Mesendoderm (in vitro differentiated cells): ENCODE measurements at regions not wholly inside any gene's neighbourhood (a gene's known extent, or its start where the extent isn't known, plus 50 kb on each side); places are given as distances from the start of the nearest gene placed in this dataset.

Experiments used
- DNase-seq: peaks from one replicate; pipeline ENCODE4 v3.0.0; 2013
- H2AK5ac ChIP-seq: 2 replicates; pipeline ENCODE4 v1.6.1; 2013; ENCODE audit warnings: low read length, inconsistent platforms
- H2BK120ac ChIP-seq: 2 replicates; pipeline ENCODE4 v1.6.1; 2013; ENCODE audit warnings: low read depth, mild to moderate bottlenecking, low read length, moderate library complexity, mixed read lengths
- H2BK15ac ChIP-seq: replicated peaks from 2 replicates; pipeline ENCODE4 v1.6.1; 2013; ENCODE audit warnings: low read depth, mild to moderate bottlenecking, moderate library complexity
- H2BK5ac ChIP-seq: 2 replicates; pipeline ENCODE4 v1.6.1; 2013; ENCODE audit warnings: low read length, inconsistent platforms
- H3K18ac ChIP-seq: 2 replicates; pipeline ENCODE4 v1.6.1; 2013; ENCODE audit warnings: mild to moderate bottlenecking, low read length, mixed read lengths
- H3K23ac ChIP-seq: one replicate; pipeline ENCODE4 v1.6.1; 2013; ENCODE audit warnings: low read length
- H3K27ac ChIP-seq: 2 replicates; pipeline ENCODE4 v1.5.1; 2013; ENCODE audit warnings: low read depth, mild to moderate bottlenecking, inconsistent platforms, low read length, moderate library complexity
- H3K27me3 ChIP-seq: 2 replicates; pipeline ENCODE4 v1.6.1; 2013; ENCODE audit warnings: low read length, control low read depth, mild to moderate bottlenecking, inconsistent platforms; ENCODE audit not compliant: insufficient read depth, poor library complexity
- H3K36me3 ChIP-seq: 2 replicates; pipeline ENCODE4 v1.6.1; 2013; ENCODE audit warnings: low read length, inconsistent platforms; ENCODE audit not compliant: control insufficient read depth, insufficient read depth
- H3K4ac ChIP-seq: one replicate; pipeline ENCODE4 v1.6.1; 2013; ENCODE audit warnings: low read depth, mild to moderate bottlenecking, low read length, moderate library complexity
- H3K4me1 ChIP-seq: 2 replicates; pipeline ENCODE4 v1.6.1; 2013; ENCODE audit warnings: low read depth, low read length, inconsistent platforms; ENCODE audit not compliant: control insufficient read depth
- H3K4me2 ChIP-seq: 2 replicates; pipeline ENCODE4 v1.6.1; 2013; ENCODE audit warnings: low read length
- H3K4me3 ChIP-seq: 2 replicates; pipeline ENCODE4 v1.5.1; 2013; ENCODE audit warnings: mild to moderate bottlenecking, low read length
- H3K56ac ChIP-seq: one replicate; pipeline ENCODE4 v1.6.1; 2013; ENCODE audit warnings: low read length
- H3K79me1 ChIP-seq: 2 replicates; pipeline ENCODE4 v1.6.1; 2013; ENCODE audit warnings: low read length, inconsistent platforms
- H3K79me2 ChIP-seq: 2 replicates; pipeline ENCODE4 v1.6.1; 2013; ENCODE audit warnings: mild to moderate bottlenecking, low read length; ENCODE audit not compliant: control insufficient read depth, insufficient read depth
- H3K9ac ChIP-seq: 2 replicates; pipeline ENCODE4 v1.6.1; 2013; ENCODE audit warnings: low read length, inconsistent platforms
- H4K5ac ChIP-seq: one replicate; pipeline ENCODE4 v1.6.1; 2013; ENCODE audit warnings: low read length
- H4K8ac ChIP-seq: one replicate; pipeline ENCODE4 v1.6.1; 2013; ENCODE audit warnings: low read depth, mild to moderate bottlenecking, control low read depth, low read length, moderate library complexity
- WGBS: extraction: QIAGEN DNeasy Blood & Tissue Kit; methylation state at CpG from one replicate; pipeline ENCODE4 v1.1.7; 2013; ENCODE audit warnings: low lambda C conversion rate, missing lambda C conversion rate; ENCODE audit not compliant: insufficient coverage; ENCODE audit errors: extremely low coverage; 5-methylcytosine and 5-hydroxymethylcytosine counted together

DNA sequence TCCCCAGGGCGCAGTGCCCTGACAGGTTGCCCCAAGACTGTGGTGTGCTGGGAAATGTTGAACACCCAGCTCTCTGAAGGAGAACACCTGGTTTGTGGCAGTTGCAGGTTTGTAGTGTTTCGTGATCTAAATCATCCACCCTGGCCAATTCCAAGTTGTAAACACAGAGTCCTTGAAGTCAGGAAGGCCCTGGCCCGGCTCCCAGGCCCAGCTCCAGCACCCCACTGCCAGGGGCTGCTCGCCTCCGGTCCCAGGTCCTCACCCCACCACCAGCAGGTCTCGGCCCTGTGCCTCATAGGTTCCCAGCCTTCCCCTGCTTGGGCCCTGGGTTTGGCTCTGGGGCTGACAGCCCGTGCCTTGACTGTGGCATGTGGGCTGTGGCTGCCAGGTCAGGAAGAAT, 121.4 kb upstream of the MLN start:
- Histone ChIP-seq H2BK15ac (no peak overlapping the region), H3K27me3 (no peaks in the 10 kb centered on the region), H3K27ac (no peak overlapping the region), H3K79me1 (no peaks in the 10 kb centered on the region), H3K9ac (no peak overlapping the region), H3K18ac (no peak overlapping the region), H3K4me1 (no peaks in the 10 kb centered on the region), H2AK5ac (no peak overlapping the region), H2BK120ac (no peak overlapping the region), H3K56ac (no peak overlapping the region), H3K79me2 (no peaks in the 10 kb centered on the region), H3K4me2 (no peak overlapping the region), H3K23ac (no peak overlapping the region), H4K5ac (no peak overlapping the region), H3K4ac (no peak overlapping the region), H3K36me3 (no peaks in the 10 kb centered on the region), H3K4me3 (no peak overlapping the region), H2BK5ac (no peak overlapping the region), H4K8ac (no peak overlapping the region)
- no peak for DNase-seq
- WGBS = no CpG with 5 or more reads among the region's 7 CpGs

GRCh38 chr6:33924681-33925080, 120.9 kb upstream of the MLN start:
- no peak for DNase-seq
- H3K23ac ChIP-seq = no peak overlapping the region
- H3K36me3 ChIP-seq = no peaks in the 10 kb centered on the region
- no peak overlapping the region for H2BK5ac ChIP-seq
- H4K8ac ChIP-seq = no peak overlapping the region
- H3K27me3 ChIP-seq = no peaks in the 10 kb centered on the region
- no peak overlapping the region for H3K9ac ChIP-seq
- H3K4me2 ChIP-seq = no peak overlapping the region
- no peak overlapping the region for H3K4me3 ChIP-seq
- H3K4me1 ChIP-seq = no peaks in the 10 kb centered on the region
- H3K79me1 ChIP-seq = no peaks in the 10 kb centered on the region
- H2AK5ac ChIP-seq = no peak overlapping the region
- H2BK120ac ChIP-seq = no peak overlapping the region
- H2BK15ac ChIP-seq = no peak overlapping the region
- H3K4ac ChIP-seq = no peak overlapping the region
- no CpG with 5 or more reads among the region's 4 CpGs for WGBS
- no peak overlapping the region for H3K56ac ChIP-seq
- H4K5ac ChIP-seq = no peak overlapping the region
- H3K18ac ChIP-seq = no peak overlapping the region
- H3K79me2 ChIP-seq = no peaks in the 10 kb centered on the region
- no peak overlapping the region for H3K27ac ChIP-seq

- H2BK15ac ChIP-seq = no peak overlapping the region
- H3K4ac ChIP-seq = no peak overlapping the region
- no peak overlapping the region for H3K56ac ChIP-seq
- H3K23ac ChIP-seq = no peak overlapping the region
- no peak overlapping the region for H3K18ac ChIP-seq
- H2BK5ac ChIP-seq = no peak overlapping the region
- no peak overlapping the region for H3K4me2 ChIP-seq
- H4K8ac ChIP-seq = no peak overlapping the region
- no peak overlapping the region for H4K5ac ChIP-seq
- no peaks in the 10 kb centered on the region for H3K27me3 ChIP-seq
- H3K9ac ChIP-seq = no peak overlapping the region
- H2BK120ac ChIP-seq = no peak overlapping the region
- no peaks in the 10 kb centered on the region for H3K36me3 ChIP-seq
- no peak overlapping the region for H3K27ac ChIP-seq
- H3K79me2 ChIP-seq = no peaks in the 10 kb centered on the region
- no peaks in the 10 kb centered on the region for H3K79me1 ChIP-seq
- no peak overlapping the region for H3K4me3 ChIP-seq
- H3K4me1 ChIP-seq = no peaks in the 10 kb centered on the region
- WGBS = no CpG with 5 or more reads among the region's 10 CpGs
- H2AK5ac ChIP-seq = no peak overlapping the region
- no peak for DNase-seq
Measured at GRCh38 chr6:33923857-33924514, 120.2 kb upstream of the MLN start.

GRCh38 chr6:33921745-33922144, 117.9 kb upstream of the MLN start:
- Histone ChIP-seq H3K79me2 (no peaks in the 10 kb centered on the region), H2BK15ac (no peak overlapping the region), H3K56ac (no peak overlapping the region), H3K4me3 (no peak overlapping the region), H3K4ac (no peak overlapping the region), H3K27me3 (no peaks in the 10 kb centered on the region), H3K23ac (no peak overlapping the region), H4K8ac (no peak overlapping the region), H3K4me2 (no peak overlapping the region), H2AK5ac (no peak overlapping the region), H3K36me3 (no peaks in the 10 kb centered on the region), H3K9ac (no peak overlapping the region), H3K27ac (no peak overlapping the region), H3K18ac (no peak overlapping the region), H3K4me1 (no peaks in the 10 kb centered on the region), H2BK120ac (no peak overlapping the region), H2BK5ac (no peak overlapping the region), H3K79me1 (no peaks in the 10 kb centered on the region), H4K5ac (no peak overlapping the region)
- DNase-seq = no peak
- WGBS = no CpG with 5 or more reads among the region's 5 CpGs

- H2BK5ac ChIP-seq = no peak overlapping the region
- no peaks in the 10 kb centered on the region for H3K27me3 ChIP-seq
- H2BK15ac ChIP-seq = no peak overlapping the region
- no peak overlapping the region for H3K4ac ChIP-seq
- no peak overlapping the region for H3K18ac ChIP-seq
- H2AK5ac ChIP-seq = no peak overlapping the region
- no peak overlapping the region for H3K4me2 ChIP-seq
- no peak overlapping the region for H4K8ac ChIP-seq
- H3K23ac ChIP-seq = no peak overlapping the region
- no peaks in the 10 kb centered on the region for H3K79me1 ChIP-seq
- H3K27ac ChIP-seq = no peak overlapping the region
- no peak overlapping the region for H3K56ac ChIP-seq
- no peak overlapping the region for H2BK120ac ChIP-seq
- WGBS = no CpG with 5 or more reads among the region's 8 CpGs
- H3K4me3 ChIP-seq = no peak overlapping the region
- no peak overlapping the region for H4K5ac ChIP-seq
- DNase-seq = no peak
- H3K79me2 ChIP-seq = no peaks in the 10 kb centered on the region
- H3K36me3 ChIP-seq = no peaks in the 10 kb centered on the region
- H3K4me1 ChIP-seq = peaks cover 2% of the 10 kb centered on the region
- no peak overlapping the region for H3K9ac ChIP-seq
Measured at GRCh38 chr6:33918175-33918695, 114.4 kb upstream of the MLN start.

GRCh38 chr6:33915134-33915533, 111.3 kb upstream of the MLN start:
- Histone ChIP-seq H3K79me2 (no peaks in the 10 kb centered on the region), H2BK15ac (no peak overlapping the region), H4K5ac (no peak overlapping the region), H3K23ac (no peak overlapping the region), H3K27ac (no peak overlapping the region), H3K4me3 (no peak overlapping the region), H3K79me1 (no peaks in the 10 kb centered on the region), H3K18ac (no peak overlapping the region), H3K9ac (no peak overlapping the region), H2BK5ac (no peak overlapping the region), H2AK5ac (no peak overlapping the region), H3K36me3 (no peaks in the 10 kb centered on the region), H3K27me3 (no peaks in the 10 kb centered on the region), H2BK120ac (no peak overlapping the region), H4K8ac (no peak overlapping the region), H3K4ac (no peak overlapping the region), H3K4me2 (no peak overlapping the region), H3K4me1 (peaks cover 2% of the 10 kb centered on the region), H3K56ac (no peak overlapping the region)
- no CpG with 5 or more reads among the region's 3 CpGs for WGBS
- no peak for DNase-seq
